ENCODE measurements at regions not wholly inside any gene's neighbourhood (a gene's known extent, or its start where the extent isn't known, plus 50 kb on each side); places are given as distances from the start of the nearest gene placed in this dataset.

DNA sequence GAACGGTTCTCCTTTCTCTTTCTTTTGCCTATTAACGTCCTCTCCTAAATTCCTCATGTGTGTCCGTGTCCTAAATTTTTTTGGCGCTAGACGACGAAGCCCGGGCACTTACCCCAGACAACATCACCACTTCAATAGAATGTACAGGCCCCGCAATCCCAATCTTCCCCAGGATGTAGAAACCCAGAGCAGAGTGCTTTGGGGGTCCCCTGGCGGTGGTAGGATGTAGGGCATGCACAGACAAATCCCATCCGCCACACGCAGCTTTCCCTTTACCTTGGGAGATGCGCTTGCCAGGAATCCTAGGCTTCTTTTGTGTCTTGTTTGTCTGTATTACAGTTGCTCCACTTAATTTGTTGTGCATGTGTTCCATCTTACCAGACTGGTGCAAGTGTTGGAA lies 417.3 kb upstream of the ARID1B start:
- Mint-ChIP-seq H3K9me3 (peaks cover 4% of the 10 kb centered on the region; the same call in 2 of the 3 replicates), H3K27me3 (ENCODE audit: insufficient read depth, low read depth, poor library complexity) (peaks cover 3% of the 10 kb centered on the region), H3K4me3 (no peak overlapping the region), H3K4me1 (peaks cover 9% of the 10 kb centered on the region; the same call in 1 of the 3 replicates), H3K36me3 (ENCODE audit: low read depth) (peaks cover 4% of the 10 kb centered on the region; the same call in 1 of the 3 replicates), H3K27ac (no peak overlapping the region)
- ATAC-seq, result peak; percentile 100
- no peaks in the 10 kb centered on the region for H3K79me2 ChIP-seq (replicated peaks; ENCODE audit: insufficient read depth)
- peak; percentile 86 for DNase-seq (ENCODE audit: low spot score)
- H3K36me3 ChIP-seq (ENCODE audit: insufficient read depth), result no peaks in the 10 kb centered on the region
- H3K27me3 ChIP-seq (ENCODE audit: insufficient read depth), result no peaks in the 10 kb centered on the region
- H3K4me1 ChIP-seq (ENCODE audit: insufficient read depth), result no peaks in the 10 kb centered on the region
- H3F3A ChIP-seq (replicated peaks; ENCODE audit: low read depth), result no peaks in the 10 kb centered on the region
- no peak overlapping the region for H3K4me3 ChIP-seq
- H3K27ac ChIP-seq (ENCODE audit: low read depth), result no peak overlapping the region
- no peak for TF ChIP-seq EZH2 (IDR thresholded peaks at IDR 0.05; ENCODE audit: low read depth, unreplicated experiment)
- TF ChIP-seq, protein P1, sequence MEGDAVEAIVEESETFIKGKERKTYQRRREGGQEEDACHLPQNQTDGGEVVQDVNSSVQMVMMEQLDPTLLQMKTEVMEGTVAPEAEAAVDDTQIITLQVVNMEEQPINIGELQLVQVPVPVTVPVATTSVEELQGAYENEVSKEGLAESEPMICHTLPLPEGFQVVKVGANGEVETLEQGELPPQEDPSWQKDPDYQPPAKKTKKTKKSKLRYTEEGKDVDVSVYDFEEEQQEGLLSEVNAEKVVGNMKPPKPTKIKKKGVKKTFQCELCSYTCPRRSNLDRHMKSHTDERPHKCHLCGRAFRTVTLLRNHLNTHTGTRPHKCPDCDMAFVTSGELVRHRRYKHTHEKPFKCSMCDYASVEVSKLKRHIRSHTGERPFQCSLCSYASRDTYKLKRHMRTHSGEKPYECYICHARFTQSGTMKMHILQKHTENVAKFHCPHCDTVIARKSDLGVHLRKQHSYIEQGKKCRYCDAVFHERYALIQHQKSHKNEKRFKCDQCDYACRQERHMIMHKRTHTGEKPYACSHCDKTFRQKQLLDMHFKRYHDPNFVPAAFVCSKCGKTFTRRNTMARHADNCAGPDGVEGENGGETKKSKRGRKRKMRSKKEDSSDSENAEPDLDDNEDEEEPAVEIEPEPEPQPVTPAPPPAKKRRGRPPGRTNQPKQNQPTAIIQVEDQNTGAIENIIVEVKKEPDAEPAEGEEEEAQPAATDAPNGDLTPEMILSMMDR (conservative IDR thresholded peaks at IDR 0.05; ENCODE audit: low read depth in 2 of 2), result peak; percentile 79 to 87
- H3K4me2 ChIP-seq, result no peak overlapping the region
- H2AFZ ChIP-seq, result peak overlapping the region; percentile 64; the same call in 1 of the 2 replicates
- 0 out of 2 replicates have a peak, but pooled peaks cover 4% of the 10 kb centered on the region for H3K9me2 ChIP-seq (ENCODE audit: insufficient read depth)
- H4K20me1 ChIP-seq (replicated peaks; ENCODE audit: insufficient read depth), result no peaks in the 10 kb centered on the region

DNA sequence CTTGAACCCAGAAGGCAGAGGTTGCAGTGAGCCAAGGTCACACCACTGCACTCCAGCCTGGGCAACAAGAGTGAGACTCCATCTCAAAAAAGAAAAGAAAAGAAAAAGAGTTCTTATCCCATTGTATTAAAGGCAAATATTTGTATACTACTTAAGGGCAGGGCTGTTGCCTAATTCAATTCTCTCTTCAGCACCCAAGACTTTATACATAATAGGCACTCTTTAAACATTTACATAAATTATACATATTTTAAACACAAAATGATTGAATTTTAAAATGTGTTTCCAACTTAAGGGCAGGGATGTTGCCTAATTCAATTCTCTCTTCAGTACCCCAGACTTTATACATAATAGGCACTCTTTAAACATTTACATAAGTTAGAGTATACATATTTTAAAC lies 424.3 kb upstream of the ARID1B start:
- Histone ChIP-seq H3K27ac (ENCODE audit: low read depth) (no peak overlapping the region), H3K4me2 (no peak overlapping the region), H3K4me3 (no peak overlapping the region), H3K4me1 (ENCODE audit: insufficient read depth) (no peaks in the 10 kb centered on the region), H2AFZ (no peak overlapping the region), H4K20me1 (replicated peaks; ENCODE audit: insufficient read depth) (no peaks in the 10 kb centered on the region), H3F3A (replicated peaks; ENCODE audit: low read depth) (no peaks in the 10 kb centered on the region), H3K27me3 (ENCODE audit: insufficient read depth) (no peaks in the 10 kb centered on the region), H3K36me3 (ENCODE audit: insufficient read depth) (no peaks in the 10 kb centered on the region), H3K9me2 (ENCODE audit: insufficient read depth) (0 out of 2 replicates have a peak, but pooled peaks cover 4% of the 10 kb centered on the region), H3K79me2 (replicated peaks; ENCODE audit: insufficient read depth) (no peaks in the 10 kb centered on the region)
- Mint-ChIP-seq H3K9me3 (peaks cover 4% of the 10 kb centered on the region; the same call in 2 of the 3 replicates), H3K4me1 (no peaks in the 10 kb centered on the region), H3K4me3 (no peak overlapping the region), H3K27ac (no peak overlapping the region), H3K27me3 (ENCODE audit: insufficient read depth, low read depth, poor library complexity) (peaks cover 3% of the 10 kb centered on the region), H3K36me3 (ENCODE audit: low read depth) (no peaks in the 10 kb centered on the region)
- ATAC-seq (no peak), DNase-seq (ENCODE audit: low spot score) (no peak)
- TF ChIP-seq ZNF462 (CRISPR knock-in tag; IDR thresholded peaks at IDR 0.05), result no peak
- no peak for TF ChIP-seq EZH2phosphoT487 (IDR thresholded peaks at IDR 0.05; ENCODE audit: unreplicated experiment)
- no peak for TF ChIP-seq NANOG (IDR thresholded peaks at IDR 0.05; ENCODE audit: borderline replicate concordance)
- TF ChIP-seq EZH2 (IDR thresholded peaks at IDR 0.05; ENCODE audit: low read depth, unreplicated experiment), result no peak
- TF ChIP-seq, protein P2, sequence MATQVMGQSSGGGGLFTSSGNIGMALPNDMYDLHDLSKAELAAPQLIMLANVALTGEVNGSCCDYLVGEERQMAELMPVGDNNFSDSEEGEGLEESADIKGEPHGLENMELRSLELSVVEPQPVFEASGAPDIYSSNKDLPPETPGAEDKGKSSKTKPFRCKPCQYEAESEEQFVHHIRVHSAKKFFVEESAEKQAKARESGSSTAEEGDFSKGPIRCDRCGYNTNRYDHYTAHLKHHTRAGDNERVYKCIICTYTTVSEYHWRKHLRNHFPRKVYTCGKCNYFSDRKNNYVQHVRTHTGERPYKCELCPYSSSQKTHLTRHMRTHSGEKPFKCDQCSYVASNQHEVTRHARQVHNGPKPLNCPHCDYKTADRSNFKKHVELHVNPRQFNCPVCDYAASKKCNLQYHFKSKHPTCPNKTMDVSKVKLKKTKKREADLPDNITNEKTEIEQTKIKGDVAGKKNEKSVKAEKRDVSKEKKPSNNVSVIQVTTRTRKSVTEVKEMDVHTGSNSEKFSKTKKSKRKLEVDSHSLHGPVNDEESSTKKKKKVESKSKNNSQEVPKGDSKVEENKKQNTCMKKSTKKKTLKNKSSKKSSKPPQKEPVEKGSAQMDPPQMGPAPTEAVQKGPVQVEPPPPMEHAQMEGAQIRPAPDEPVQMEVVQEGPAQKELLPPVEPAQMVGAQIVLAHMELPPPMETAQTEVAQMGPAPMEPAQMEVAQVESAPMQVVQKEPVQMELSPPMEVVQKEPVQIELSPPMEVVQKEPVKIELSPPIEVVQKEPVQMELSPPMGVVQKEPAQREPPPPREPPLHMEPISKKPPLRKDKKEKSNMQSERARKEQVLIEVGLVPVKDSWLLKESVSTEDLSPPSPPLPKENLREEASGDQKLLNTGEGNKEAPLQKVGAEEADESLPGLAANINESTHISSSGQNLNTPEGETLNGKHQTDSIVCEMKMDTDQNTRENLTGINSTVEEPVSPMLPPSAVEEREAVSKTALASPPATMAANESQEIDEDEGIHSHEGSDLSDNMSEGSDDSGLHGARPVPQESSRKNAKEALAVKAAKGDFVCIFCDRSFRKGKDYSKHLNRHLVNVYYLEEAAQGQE (IDR thresholded peaks at IDR 0.05; ENCODE audit: unreplicated experiment), result no peak
- TF ChIP-seq, protein P1 (conservative IDR thresholded peaks at IDR 0.05; ENCODE audit: low read depth in 2 of 2), result no peak

Data from GM23338 (cell line).